HG03575 (cell line): ENCODE measurements at regions not wholly inside any gene's neighbourhood (a gene's known extent, or its start where the extent isn't known, plus 50 kb on each side); places are given as distances from the start of the nearest gene placed in this dataset.

Experiments used
- ATAC-seq: cut with Tn5 transposase; IDR thresholded peaks from one replicate; pipeline ENCODE4 v1.9.1; 2021; ENCODE audit not compliant: unreplicated experiment, insufficient number of reproducible peaks, low FRiP score; ENCODE audit errors: extremely low read depth

DNA sequence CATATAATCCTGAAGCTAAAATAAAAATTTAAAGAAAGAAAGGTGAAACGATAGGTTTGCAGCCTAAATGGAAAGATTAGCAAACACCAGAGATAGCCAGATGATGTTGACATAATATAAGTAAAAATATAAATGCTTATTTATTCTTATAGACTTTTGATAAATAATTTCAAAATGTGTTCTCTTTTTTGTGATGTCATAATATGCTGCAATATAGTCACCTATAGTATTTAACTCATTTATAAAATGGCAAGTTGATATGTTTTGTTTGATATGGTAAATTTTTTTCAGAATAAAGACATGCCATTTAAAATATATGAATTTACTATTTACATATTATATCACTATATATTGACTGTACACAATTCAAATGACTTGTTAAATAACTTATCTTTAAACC lies 813.4 kb downstream of the LRFN5 start:
- no peak for ATAC-seq

DNA sequence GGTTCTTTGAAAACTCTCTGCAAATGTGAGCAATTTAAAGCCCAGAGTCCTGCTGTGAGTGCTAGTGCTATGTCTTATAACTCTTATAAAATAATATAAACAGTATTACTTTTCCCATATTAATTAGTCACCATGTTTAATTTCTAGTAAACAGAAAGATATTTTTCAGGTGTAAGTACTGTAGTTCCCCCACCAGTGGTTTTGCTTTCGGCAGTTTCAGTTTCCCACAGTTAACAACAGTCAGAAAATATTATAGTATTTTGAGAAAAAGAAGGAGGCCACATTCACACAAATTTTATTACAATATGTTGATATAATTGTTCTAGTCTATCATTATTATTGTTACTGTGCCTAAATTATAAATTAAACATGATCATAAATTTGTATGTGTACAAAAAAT lies 800.5 kb downstream of the LRFN5 start:
- ATAC-seq, result no peak

DNA sequence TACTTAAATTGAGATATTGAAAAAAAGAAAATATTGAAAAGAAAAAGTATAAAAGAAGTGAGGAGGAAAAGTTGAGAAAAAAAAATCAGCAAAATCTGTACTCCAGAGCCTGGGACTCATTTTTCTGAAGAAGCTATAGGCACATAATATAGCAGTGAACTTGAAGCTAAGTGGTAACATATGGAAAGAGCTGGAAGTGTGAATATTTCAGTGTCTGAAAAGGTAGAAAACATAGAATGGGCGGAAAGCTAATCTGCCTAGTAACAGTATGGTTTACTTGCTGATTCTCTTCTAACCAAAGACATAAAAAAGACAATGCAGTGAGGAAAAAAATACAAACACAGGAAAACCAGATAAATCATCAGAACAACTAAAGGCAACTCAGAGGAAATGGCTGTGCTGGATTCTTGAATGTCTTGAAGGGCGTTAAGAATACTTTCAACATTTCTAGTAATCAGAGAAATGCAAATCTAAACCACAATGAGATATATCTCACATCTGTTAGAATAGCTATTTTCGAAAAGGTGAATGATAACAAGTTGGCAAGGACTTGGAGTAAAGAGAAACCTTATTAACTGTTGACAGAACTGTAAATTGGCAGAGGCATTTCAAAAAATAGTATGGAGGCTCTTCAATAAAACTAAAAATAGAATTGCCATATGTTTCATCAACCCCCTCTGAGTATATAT lies 784.6 kb downstream of the LRFN5 start:
- ATAC-seq, result no peak

DNA sequence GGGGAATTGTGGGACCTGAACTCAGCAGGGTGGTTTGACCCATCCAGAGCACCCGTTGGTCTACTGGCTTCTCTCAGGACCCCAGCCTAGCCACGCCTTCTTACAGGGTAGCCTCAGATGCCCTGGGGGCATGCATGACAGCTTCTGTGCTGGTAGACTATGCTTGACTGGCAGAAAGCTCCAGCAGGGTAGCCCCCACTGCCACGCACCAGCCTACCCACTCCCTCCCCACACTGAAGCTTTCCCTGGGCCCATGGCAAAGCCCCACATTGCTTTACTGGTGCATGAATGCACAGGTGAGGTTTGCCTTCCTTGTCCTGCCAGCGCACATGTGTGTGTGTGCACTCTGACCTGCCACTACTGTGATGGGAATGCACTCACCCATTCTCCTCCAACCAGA lies 772.2 kb downstream of the LRFN5 start:
- ATAC-seq, result no peak

DNA sequence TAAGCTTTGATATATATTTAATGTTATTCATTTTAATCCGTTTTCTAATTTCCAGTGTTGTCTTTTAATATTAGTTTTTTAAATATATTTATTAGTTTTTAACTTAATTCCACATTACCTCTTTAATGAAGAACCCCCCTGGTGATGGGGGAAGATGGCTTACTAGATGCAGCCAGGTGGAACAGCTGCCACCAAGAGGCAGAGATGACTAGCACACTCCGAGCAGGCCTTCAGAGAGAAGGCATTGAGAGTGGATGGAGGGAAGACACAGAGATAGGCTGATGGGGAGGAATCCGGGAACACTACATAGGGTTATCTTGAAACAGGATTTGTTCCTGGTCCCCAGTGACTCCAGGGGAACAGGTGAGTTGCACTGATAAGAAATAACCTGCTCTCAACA lies 771.6 kb downstream of the LRFN5 start:
- ATAC-seq, result no peak

DNA sequence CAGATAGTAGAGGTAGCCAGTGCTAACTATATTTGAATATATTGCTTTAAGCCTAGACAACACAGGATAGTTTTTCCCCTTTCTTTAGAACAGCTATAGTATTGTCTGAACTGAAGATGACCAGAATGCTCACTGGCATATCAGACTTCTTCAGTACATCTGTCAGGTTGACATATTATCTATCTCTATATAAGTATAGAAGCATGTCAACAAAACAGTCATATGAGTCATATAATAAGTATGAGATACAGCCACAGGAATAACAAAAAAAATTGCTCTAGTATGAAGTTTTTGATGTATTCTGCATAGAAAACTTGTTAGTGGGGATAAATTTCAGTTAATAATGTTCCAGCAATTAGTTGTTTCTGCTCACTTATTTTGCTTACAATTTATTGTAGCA lies 767.7 kb downstream of the LRFN5 start:
- no peak for ATAC-seq

DNA sequence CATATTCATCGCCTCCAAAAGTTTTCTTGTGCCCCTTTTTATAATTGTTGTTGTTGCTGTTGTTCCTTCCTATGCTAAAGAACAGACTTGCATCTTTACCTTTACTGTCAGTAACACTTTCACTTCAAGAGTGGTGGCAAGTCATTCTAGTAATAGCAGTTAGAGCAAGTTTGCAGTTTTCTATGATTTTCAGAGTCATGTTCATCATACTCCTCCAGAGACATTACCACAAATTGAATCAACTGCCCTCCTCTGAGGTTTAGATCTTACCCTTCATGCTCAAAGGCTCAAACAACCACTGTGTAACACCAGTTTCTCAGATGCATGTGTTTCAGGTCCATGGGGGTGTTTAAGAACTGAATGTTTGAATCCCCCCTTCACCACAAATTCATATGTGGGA lies 763.4 kb downstream of the LRFN5 start:
- ATAC-seq, result no peak

DNA sequence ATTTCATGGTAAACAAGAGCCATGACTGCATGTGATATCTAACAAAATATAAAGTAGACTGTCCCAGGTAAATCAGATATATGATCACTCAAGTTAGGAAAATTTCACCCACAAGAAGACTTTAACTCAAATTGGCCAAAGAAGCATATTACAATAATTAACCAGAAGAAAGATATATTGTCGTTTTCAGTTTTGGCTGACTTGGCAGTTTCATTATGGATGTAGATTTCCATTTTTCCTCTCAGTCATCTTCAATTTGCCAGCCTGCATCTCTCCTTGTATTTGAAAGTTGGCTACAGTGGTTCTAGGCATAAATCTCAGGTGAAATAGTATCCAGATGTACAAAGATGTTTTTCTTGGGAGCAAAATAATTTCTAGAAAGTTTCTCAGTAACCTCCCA lies 761.6 kb downstream of the LRFN5 start:
- ATAC-seq, result no peak

DNA sequence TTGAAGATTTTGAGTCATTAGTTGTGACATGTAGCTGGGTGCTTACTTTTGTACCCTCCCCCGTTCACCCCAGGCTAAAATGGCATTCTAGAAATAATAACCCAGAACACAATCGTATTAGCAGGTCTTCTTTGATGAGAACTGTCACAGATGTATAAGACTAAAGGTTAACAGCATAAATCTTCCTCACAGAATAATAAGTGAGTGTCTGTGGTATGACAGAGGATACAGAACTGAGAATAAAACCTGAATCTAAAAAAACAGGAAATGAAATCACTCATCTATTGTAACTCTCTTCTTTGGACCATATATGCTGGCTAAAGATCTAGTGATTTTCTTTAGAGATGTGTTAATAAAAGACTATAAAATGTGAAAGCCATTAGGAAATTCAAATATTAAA lies 746.6 kb downstream of the LRFN5 start:
- peak; percentile 86 for ATAC-seq

DNA sequence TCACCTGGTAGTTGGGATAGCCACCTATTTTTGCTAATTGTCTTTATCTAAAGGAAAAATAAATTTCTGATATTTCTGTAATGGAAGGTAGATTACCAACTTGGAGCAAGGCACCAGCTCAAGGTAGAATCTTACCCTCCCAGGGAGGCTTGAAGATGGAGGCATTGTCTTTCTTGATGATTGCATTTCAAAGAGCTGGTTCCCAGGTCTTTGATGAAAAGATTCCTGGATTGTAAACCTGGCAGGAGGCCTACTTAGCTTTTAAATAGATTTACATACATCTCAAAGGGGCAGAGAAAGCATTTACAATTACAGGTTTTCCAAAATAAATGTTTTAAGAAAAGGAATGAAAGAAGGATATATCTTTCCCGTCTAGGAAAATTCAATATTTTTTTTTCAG lies 729.2 kb downstream of the LRFN5 start:
- ATAC-seq, result no peak

DNA sequence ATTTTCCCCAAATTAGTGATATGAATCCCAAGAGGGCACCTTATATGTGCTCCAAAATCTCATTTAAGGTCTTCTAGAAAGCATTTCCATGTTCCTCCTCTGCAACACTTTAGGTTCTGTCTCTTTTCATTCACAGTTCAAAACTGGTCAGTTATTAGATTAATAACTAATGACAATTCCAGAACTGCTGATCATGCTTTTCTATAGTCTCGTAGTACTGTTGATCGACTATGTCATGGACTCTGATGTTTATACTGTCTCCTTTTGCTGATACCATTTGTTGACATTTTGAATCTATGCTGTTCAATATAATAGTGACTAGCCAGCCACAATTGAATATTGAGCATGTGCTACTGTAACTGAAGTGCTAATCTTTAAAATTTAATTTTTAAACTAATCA lies 728.3 kb downstream of the LRFN5 start:
- no peak for ATAC-seq

DNA sequence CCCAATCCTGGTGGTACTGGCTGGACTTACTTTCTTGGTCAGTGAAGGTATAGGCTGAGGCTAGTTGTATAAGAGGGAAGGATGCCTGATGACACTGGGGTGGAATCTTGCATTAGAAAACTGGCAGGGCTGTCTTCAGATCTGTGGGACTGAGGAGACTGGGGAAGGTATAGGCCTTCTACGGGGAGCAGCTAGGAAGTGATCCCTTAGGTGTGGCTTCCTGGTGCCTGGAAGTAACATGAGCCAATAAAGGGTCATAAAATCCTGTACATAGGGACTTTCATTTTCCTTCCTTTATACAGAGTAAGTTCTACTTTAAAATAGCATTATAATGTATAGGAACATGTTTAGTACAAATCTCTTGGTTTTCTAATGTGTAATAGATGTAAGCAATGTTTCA lies 716.8 kb downstream of the LRFN5 start:
- ATAC-seq, result no peak

DNA sequence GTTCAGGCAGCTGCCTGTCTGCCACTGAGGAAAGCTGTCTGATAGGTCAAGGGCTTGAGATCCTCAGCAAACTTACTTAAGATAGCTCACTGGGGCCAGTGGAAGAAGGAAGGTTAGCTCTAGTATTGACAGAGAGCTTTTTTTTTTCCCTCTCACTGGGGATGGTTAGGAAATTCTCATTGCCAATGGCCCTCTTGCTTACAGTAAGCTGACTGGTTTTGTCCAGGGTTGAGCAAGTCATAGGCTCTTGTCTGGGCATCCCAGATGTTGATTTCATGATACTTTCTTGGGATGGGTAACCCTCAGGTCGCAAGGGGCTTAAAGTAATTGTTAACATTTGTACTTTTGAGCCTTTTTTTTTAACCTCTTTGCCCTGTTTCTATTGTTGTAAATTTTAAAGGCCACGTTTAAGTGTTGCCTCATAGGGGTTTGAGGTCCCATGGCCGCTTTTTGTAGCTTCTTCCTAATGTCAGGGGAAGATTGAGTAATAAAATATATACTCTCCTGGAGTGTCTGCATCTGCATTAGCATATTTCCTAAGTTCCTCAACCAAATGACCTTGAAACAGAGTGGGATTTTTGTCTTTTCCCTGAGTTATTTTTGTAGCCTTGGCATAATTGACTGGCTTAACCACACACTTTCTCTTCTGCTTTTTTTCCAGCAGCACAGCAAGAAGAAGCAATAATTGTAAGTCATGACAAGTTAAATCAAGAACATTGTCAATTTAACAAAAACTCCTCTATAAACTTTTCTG lies 716.0 kb downstream of the LRFN5 start:
- ATAC-seq, result no peak

DNA sequence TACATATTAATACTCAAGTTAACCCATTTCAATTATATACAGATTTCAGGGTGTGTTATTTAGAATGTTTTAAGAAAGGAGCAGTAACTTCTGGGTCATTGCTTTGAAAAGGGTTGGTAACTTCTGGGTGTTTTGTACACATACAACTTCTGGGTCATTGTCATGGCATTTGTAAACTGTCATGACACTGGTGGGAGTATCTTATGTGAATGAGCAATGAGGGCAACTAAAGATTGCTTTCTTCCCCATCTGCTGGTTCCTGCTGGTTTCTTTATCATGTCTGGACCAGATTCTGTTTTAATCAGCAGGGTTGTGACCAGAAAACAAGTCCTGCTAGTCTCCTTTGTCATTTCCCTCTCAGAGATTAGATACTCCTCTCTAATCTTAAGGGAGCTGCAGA lies 713.3 kb downstream of the LRFN5 start:
- no peak for ATAC-seq

DNA sequence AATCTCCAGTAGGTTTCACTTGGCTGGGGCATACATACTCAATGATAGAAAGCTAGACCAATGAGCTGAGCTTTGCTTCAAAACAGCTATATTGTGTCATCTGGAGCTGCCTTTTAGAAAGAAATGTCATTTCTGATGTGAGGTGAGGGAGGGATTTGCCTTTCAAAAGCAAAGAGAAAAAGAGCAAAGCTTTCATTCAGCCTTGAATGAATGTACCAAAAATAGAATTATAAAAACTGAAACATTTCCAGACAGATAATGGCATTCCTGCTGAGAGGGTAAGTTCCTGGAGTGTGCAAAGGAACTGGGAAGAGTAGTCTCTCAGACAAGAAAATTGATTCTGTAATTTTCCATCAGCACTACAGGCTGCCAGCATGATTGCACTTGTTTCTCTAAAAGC lies 710.0 kb downstream of the LRFN5 start:
- no peak for ATAC-seq

DNA sequence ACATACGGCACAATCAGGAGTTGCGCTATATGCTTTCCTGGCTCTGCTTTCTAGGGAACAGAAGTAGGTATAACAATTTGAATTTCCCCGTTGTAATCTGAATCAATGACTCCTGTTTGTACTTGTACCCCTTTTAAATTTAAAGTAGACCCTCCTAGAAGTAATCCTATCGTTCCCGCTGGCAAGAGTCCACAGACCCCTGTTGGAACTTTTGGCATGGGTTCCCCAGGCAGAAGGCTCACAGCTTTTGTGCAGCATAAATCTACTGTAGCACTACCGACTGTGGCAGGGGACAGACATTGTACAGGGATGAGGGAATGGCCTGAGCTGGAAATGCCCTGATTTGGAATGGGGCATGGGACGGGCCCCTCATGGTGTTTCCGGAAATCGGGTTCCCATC lies 705.2 kb downstream of the LRFN5 start:
- ATAC-seq, result no peak

DNA sequence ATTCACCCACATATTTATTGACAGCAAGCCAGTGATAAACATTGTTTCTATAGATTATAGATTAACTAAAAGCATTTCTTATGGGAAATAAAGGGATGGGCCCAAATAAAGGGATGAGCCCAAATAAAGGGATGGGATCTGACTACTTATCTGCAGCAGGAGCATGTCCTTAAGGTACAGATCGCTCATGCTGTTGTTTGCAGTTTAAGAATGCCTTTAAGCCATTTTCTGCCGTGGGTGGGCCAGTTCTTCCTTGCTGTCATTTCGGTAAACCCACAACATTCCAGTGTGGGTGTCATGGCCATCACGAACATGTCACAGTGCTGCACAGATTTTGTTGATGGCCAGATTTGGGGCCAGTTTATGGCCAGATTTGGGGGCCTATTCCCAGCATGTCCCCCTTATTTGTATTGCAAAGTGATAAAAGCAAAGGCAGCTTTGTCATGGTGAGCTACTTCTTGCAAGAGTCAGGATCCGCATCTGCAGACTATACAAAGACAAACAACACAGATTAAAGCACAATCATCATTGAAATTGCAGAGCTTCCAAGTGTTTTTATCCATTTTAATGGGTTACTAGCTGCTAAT lies 700.7 kb downstream of the LRFN5 start:
- ATAC-seq, result no peak

DNA sequence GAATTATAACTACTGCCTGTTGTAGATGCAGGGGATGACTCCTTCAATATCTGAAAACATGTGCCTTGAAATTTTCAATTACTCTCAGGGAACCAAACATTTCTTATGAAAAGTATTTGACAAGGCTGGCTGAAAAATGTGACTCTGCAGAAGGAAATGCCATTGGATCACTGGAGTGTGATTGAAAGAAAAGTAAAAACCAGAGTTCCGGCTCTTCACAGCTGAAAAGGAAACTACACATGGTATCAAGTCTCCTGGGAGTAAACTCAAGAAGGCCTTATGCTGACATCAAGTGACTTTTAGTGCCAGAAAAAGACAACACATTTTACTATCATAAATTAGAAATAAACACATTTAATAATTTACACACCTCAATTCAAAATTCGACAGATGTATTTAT lies 693.0 kb downstream of the LRFN5 start:
- ATAC-seq, result peak; percentile 79

DNA sequence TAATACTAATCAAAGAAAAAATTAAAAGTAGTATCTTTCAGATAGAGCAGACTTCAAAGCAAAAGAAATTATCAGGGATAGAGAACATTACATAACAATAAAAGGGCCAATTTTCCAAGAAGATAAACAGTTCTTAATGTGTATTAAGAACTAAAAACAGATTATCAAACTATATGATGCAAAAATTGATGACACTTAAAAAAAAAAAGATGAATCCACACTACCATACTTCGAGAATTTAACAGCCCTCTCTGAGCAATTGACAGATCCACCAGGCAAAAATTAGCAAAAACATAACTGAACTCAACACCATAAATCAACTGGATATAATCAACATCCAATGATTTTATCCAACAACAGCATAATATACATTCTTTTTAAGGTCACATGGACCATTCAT lies 686.5 kb downstream of the LRFN5 start:
- ATAC-seq, result no peak

DNA sequence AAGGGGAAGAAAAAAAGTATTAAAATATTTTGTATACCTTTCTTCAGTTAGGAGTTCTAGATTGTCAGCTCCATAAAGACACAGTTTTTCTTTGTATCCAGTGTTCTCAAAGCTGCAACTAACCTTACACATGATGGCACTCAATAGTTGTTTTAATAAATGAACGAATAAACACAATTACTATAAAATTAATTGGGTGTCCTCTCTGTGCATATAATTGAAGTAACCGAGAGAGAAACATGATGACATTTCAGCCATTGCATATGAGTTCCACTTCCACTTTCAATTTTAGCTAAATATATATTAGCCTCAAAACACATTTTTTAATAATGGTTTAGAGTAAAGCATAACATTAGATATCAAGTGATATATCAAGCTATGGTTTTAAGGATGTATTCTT lies 671.2 kb downstream of the LRFN5 start:
- no peak for ATAC-seq
